Gastroesophageal sphincter (tissue), 3 donors: ENCODE measurements at regions not wholly inside any gene's neighbourhood (a gene's known extent, or its start where the extent isn't known, plus 50 kb on each side); places are given as distances from the start of the nearest gene placed in this dataset.

Experiments
- EP300 ChIP-seq: sonication (generic); formaldehyde crosslinking; IDR thresholded peaks from one replicate; pipeline ENCODE4 v1.6.1; 2017; ENCODE audit warnings: antibody characterized with exemption, mild to moderate bottlenecking
- POLR2A ChIP-seq, 2 donors: fragments of 450-650 bp; IDR thresholded peaks; one replicate each; pipeline ENCODE4 v1.6.1; 2017; ENCODE audit warnings: antibody characterized with exemption in 2 of 2, mild to moderate bottlenecking in 2 of 2, moderate library complexity in 1 of 2
- TF ChIP-seq, protein P1 (sequence below), 4 experiments: fragments of 200-600 bp in 2 of 4; fragments of 450-650 bp in 2 of 4; sonication (generic) in 1 of 4; IDR thresholded peaks; one replicate each; pipeline ENCODE4 v1.5.1; 2017 to 2019; ENCODE audit warnings: antibody characterized with exemption in 4 of 4, mild to moderate bottlenecking in 2 of 4, moderate library complexity in 2 of 4

DNA sequence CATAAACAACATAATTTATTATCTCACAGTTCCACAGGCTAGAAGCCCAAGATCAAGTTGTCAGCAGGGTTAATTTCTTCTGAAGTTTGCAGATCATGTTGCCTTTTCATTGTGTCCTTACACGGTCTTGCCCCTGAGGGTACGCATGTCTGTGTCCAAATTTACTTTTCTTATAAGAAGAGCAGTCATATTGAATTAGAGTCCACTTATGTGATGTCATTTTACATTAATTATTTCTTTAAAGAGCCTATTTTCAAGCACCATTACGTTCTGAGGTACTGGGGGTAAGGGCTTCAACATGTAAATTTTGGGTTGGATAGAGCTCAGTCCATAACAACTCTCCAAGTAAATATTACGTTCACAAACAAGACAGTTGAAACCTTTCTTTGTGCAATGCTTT, 236.6 kb upstream of the OR4E1 start:
- no peak for TF ChIP-seq EP300
- TF ChIP-seq, protein P1, sequence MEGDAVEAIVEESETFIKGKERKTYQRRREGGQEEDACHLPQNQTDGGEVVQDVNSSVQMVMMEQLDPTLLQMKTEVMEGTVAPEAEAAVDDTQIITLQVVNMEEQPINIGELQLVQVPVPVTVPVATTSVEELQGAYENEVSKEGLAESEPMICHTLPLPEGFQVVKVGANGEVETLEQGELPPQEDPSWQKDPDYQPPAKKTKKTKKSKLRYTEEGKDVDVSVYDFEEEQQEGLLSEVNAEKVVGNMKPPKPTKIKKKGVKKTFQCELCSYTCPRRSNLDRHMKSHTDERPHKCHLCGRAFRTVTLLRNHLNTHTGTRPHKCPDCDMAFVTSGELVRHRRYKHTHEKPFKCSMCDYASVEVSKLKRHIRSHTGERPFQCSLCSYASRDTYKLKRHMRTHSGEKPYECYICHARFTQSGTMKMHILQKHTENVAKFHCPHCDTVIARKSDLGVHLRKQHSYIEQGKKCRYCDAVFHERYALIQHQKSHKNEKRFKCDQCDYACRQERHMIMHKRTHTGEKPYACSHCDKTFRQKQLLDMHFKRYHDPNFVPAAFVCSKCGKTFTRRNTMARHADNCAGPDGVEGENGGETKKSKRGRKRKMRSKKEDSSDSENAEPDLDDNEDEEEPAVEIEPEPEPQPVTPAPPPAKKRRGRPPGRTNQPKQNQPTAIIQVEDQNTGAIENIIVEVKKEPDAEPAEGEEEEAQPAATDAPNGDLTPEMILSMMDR (IDR thresholded peaks at IDR 0.05): no peak
- TF ChIP-seq POLR2A (IDR thresholded peaks at IDR 0.05): no peak
